ENCODE measurements at regions not wholly inside any gene's neighbourhood (a gene's known extent, or its start where the extent isn't known, plus 50 kb on each side); places are given as distances from the start of the nearest gene placed in this dataset.

- H3K4me3 ChIP-seq: no peak overlapping the region
- TF ChIP-seq POLR2AphosphoS5 (IDR thresholded peaks at IDR 0.05): no peak
- no peak for TF ChIP-seq POLR2A (IDR thresholded peaks at IDR 0.05)
- no peak for TF ChIP-seq CTCF (IDR thresholded peaks at IDR 0.05)
- no peak for TF ChIP-seq EP300 (IDR thresholded peaks at IDR 0.05)
- no peak overlapping the region for H3K27ac ChIP-seq
- H3K9me3 ChIP-seq: no peaks in the 10 kb centered on the region
- no peak for ATAC-seq
- WGBS, 2 donors (ENCODE audit: low coverage in 1 of 2): 36 to 69% methylated on average over 3 of the region's 3 CpGs
- no peaks in the 10 kb centered on the region for H3K4me1 ChIP-seq
- no peaks in the 10 kb centered on the region for H3K36me3 ChIP-seq
- H3K27me3 ChIP-seq: no peaks in the 10 kb centered on the region
These were observed 1639.6 kb upstream of the PCDH10 start for GRCh38 chr4:131509521-131509920.

- no peak overlapping the region for H3K27ac ChIP-seq
- 45 to 100% methylated on average over 1 of the region's 1 CpG for WGBS, 2 donors (ENCODE audit: low coverage in 1 of 2)
- ATAC-seq: no peak
- no peaks in the 10 kb centered on the region for H3K27me3 ChIP-seq
- no peaks in the 10 kb centered on the region for H3K36me3 ChIP-seq
- no peak for TF ChIP-seq CTCF (IDR thresholded peaks at IDR 0.05)
- TF ChIP-seq EP300 (IDR thresholded peaks at IDR 0.05): no peak
- no peak for TF ChIP-seq POLR2A (IDR thresholded peaks at IDR 0.05)
- TF ChIP-seq POLR2AphosphoS5 (IDR thresholded peaks at IDR 0.05): no peak
- no peaks in the 10 kb centered on the region for H3K9me3 ChIP-seq
- H3K4me1 ChIP-seq: no peaks in the 10 kb centered on the region
- H3K4me3 ChIP-seq: no peak overlapping the region
These were observed 1622.4 kb upstream of the PCDH10 start for GRCh38 chr4:131526686-131527085.

- no peaks in the 10 kb centered on the region for H3K27me3 ChIP-seq
- ATAC-seq: no peak
- no peaks in the 10 kb centered on the region for H3K9me3 ChIP-seq
- 83 to 96% methylated on average over 3 to 5 of the region's 6 CpGs for WGBS, 2 donors (ENCODE audit: low coverage in 1 of 2)
- no peak overlapping the region for H3K4me3 ChIP-seq
- TF ChIP-seq CTCF (IDR thresholded peaks at IDR 0.05): no peak
- TF ChIP-seq EP300 (IDR thresholded peaks at IDR 0.05): no peak
- TF ChIP-seq POLR2A (IDR thresholded peaks at IDR 0.05): no peak
- TF ChIP-seq POLR2AphosphoS5 (IDR thresholded peaks at IDR 0.05): no peak
- H3K27ac ChIP-seq: no peak overlapping the region
- no peaks in the 10 kb centered on the region for H3K36me3 ChIP-seq
- no peaks in the 10 kb centered on the region for H3K4me1 ChIP-seq
These were observed 1618.0 kb upstream of the PCDH10 start for GRCh38 chr4:131531087-131531486.

- WGBS, 2 donors (ENCODE audit: low coverage in 1 of 2): 80 to 90% methylated on average over 4 to 6 of the region's 7 CpGs
- Histone ChIP-seq H3K36me3 (no peaks in the 10 kb centered on the region), H3K4me3 (no peak overlapping the region), H3K9me3 (no peaks in the 10 kb centered on the region), H3K27me3 (no peaks in the 10 kb centered on the region), H3K27ac (no peak overlapping the region), H3K4me1 (no peaks in the 10 kb centered on the region)
- TF ChIP-seq POLR2AphosphoS5 (IDR thresholded peaks at IDR 0.05): no peak
- TF ChIP-seq POLR2A (IDR thresholded peaks at IDR 0.05): no peak
- TF ChIP-seq EP300 (IDR thresholded peaks at IDR 0.05): no peak
- TF ChIP-seq CTCF (IDR thresholded peaks at IDR 0.05): no peak
- no peak for ATAC-seq
These were observed 1614.0 kb upstream of the PCDH10 start for GRCh38 chr4:131534944-131535645.

- H3K36me3 ChIP-seq: no peaks in the 10 kb centered on the region
- no peaks in the 10 kb centered on the region for H3K9me3 ChIP-seq
- no peak for ATAC-seq
- no peak overlapping the region for H3K27ac ChIP-seq
- TF ChIP-seq POLR2AphosphoS5 (IDR thresholded peaks at IDR 0.05) (no peak), EP300 (IDR thresholded peaks at IDR 0.05) (no peak), CTCF (IDR thresholded peaks at IDR 0.05) (no peak)
- no peaks in the 10 kb centered on the region for H3K27me3 ChIP-seq
- H3K4me3 ChIP-seq: no peak overlapping the region
- H3K4me1 ChIP-seq: no peaks in the 10 kb centered on the region
- WGBS, 2 donors (ENCODE audit: low coverage in 1 of 2): 79 to 100% methylated on average over 2 to 3 of the region's 3 CpGs
These were observed 1608.8 kb upstream of the PCDH10 start for GRCh38 chr4:131540256-131540655.

All from gastroesophageal sphincter (tissue), 4 donors.